Upper lobe of left lung (tissue), 6 donors: ENCODE measurements at regions not wholly inside any gene's neighbourhood (a gene's known extent, or its start where the extent isn't known, plus 50 kb on each side); places are given as distances from the start of the nearest gene placed in this dataset.
A peak's percentile ranks its signal among the peaks of the same experiment; 100 is the strongest.

Experiments
- ATAC-seq, 2 donors: fragments of 200-7000 bp; cut with Tn5 transposase; one replicate each; pipeline ENCODE4 v1.9.1; 2022; ENCODE audit warnings: mild to moderate bottlenecking in 2 of 2, moderate library complexity in 2 of 2; ENCODE audit not compliant: low FRiP score in 2 of 2
- DNase-seq, 2 donors: peaks; one replicate each; pipeline ENCODE4 v3.0.0-alpha.2; 2019 to 2020
- H3K27ac ChIP-seq, 4 donors: fragments of 200-600 bp; sonication (generic); one replicate each; pipeline ENCODE4 v1.5.1; 2016 to 2019
- H3K27me3 ChIP-seq, 4 donors: fragments of 200-600 bp; sonication (generic); one replicate each; pipeline ENCODE4 v1.5.1; 2017 to 2019
- H3K36me3 ChIP-seq, 4 donors: fragments of 200-600 bp; sonication (generic); one replicate each; pipeline ENCODE4 v1.5.1; 2016 to 2019
- H3K4me1 ChIP-seq, 4 donors: fragments of 200-600 bp; sonication (generic); one replicate each; pipeline ENCODE4 v1.5.1; 2018 to 2019
- H3K4me3 ChIP-seq, 4 donors: fragments of 200-600 bp; sonication (generic); one replicate each; pipeline ENCODE4 v1.5.1; 2017 to 2019; ENCODE audit warnings: mild to moderate bottlenecking in 2 of 4, moderate library complexity in 1 of 4
- H3K9me3 ChIP-seq, 4 donors: fragments of 200-600 bp; sonication (generic); one replicate each; pipeline ENCODE4 v1.5.1; 2018 to 2019
- EP300 ChIP-seq, 4 donors: sonication (generic); formaldehyde crosslinking; IDR thresholded peaks; one replicate each; pipeline ENCODE4 v1.5.1; 2017; ENCODE audit warnings: antibody characterized with exemption in 4 of 4, control low read depth in 2 of 4
- POLR2A ChIP-seq, 4 donors: fragments of 450-650 bp; IDR thresholded peaks; one replicate each; pipeline ENCODE4 v1.5.1; 2016 to 2017; ENCODE audit warnings: antibody characterized with exemption in 4 of 4, mild to moderate bottlenecking in 2 of 4
- POLR2AphosphoS5 ChIP-seq, 2 donors: sonication (generic); formaldehyde crosslinking; IDR thresholded peaks; one replicate each; pipeline ENCODE4 v1.5.1; 2017; ENCODE audit warnings: antibody characterized with exemption in 2 of 2
- WGBS, 2 donors: methylation state at CpG; one replicate each; pipeline ENCODE4 v1.1.5; 2017 to 2018; 5-methylcytosine and 5-hydroxymethylcytosine counted together
- TF ChIP-seq, protein P1 (sequence below), 6 experiments: fragments of 450-650 bp in 4 of 6; fragments of 200-600 bp in 2 of 6; sonication (generic) in 2 of 6; IDR thresholded peaks; one replicate each; pipeline ENCODE4 v1.5.1; 2016 to 2019; ENCODE audit warnings: antibody characterized with exemption in 6 of 6
- donor health status: DM: no; HTN: no; CAD: no; lungs with moderate emphysema.
- donor health status: DM: no; HTN: yes; CAD: no; lungs with severe emphysema.

GRCh38 chr6:120894077-120894476 is 440.2 kb downstream of the TBC1D32 start:
- TF ChIP-seq, protein P1, sequence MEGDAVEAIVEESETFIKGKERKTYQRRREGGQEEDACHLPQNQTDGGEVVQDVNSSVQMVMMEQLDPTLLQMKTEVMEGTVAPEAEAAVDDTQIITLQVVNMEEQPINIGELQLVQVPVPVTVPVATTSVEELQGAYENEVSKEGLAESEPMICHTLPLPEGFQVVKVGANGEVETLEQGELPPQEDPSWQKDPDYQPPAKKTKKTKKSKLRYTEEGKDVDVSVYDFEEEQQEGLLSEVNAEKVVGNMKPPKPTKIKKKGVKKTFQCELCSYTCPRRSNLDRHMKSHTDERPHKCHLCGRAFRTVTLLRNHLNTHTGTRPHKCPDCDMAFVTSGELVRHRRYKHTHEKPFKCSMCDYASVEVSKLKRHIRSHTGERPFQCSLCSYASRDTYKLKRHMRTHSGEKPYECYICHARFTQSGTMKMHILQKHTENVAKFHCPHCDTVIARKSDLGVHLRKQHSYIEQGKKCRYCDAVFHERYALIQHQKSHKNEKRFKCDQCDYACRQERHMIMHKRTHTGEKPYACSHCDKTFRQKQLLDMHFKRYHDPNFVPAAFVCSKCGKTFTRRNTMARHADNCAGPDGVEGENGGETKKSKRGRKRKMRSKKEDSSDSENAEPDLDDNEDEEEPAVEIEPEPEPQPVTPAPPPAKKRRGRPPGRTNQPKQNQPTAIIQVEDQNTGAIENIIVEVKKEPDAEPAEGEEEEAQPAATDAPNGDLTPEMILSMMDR (IDR thresholded peaks at IDR 0.05) = no peak
- no peak for TF ChIP-seq POLR2A (IDR thresholded peaks at IDR 0.05)
- no peak for TF ChIP-seq EP300 (IDR thresholded peaks at IDR 0.05)
- no peak for TF ChIP-seq POLR2AphosphoS5 (IDR thresholded peaks at IDR 0.05)
- no peak for DNase-seq

DNA sequence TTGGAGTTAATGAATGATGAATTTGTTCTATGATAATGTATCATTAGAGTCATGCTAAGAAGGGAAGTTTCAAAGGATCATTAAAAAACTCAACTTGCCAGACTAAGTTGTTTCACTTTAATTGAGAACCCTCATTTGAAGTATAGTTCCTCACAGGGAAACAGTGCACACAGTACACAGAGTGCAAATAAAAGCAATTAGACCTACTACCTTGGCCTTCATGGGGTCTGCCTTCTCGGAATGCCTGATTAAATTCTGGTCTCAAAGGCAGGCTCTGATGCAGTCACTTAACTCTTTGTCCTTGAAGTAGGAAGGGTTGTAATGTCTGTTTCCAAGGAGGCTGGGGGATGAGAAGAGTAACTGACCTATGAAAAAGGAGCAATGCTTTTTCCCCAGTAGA is 457.3 kb downstream of the TBC1D32 start:
- no peak overlapping the region for H3K4me3 ChIP-seq
- H3K27me3 ChIP-seq = no peaks in the 10 kb centered on the region
- no peak overlapping the region for H3K27ac ChIP-seq
- TF ChIP-seq POLR2AphosphoS5 (IDR thresholded peaks at IDR 0.05) (no peak), POLR2A (IDR thresholded peaks at IDR 0.05) (no peak), EP300 (IDR thresholded peaks at IDR 0.05) (no peak)
- TF ChIP-seq, protein P1 (IDR thresholded peaks at IDR 0.05) = no peak
- DNase-seq (no peak), ATAC-seq (no peak)
- WGBS, 2 donors = 62 to 81% methylated on average over 1 of the region's 1 CpG
- H3K36me3 ChIP-seq = no peaks in the 10 kb centered on the region
- peaks cover 0 to 6% (median 0%) of the 10 kb centered on the region in 4 donors for H3K9me3 ChIP-seq
- no peaks in the 10 kb centered on the region for H3K4me1 ChIP-seq

More at GRCh38 chr6:120894077-120894476, 440.2 kb downstream of the TBC1D32 start:
- H3K9me3 ChIP-seq = peaks cover 0 to 6% (median 5%) of the 10 kb centered on the region in 4 donors
- H3K27me3 ChIP-seq = no peaks in the 10 kb centered on the region
- ATAC-seq = no peak
- no peak overlapping the region for H3K27ac ChIP-seq
- no peaks in the 10 kb centered on the region for H3K36me3 ChIP-seq
- H3K4me1 ChIP-seq = no peaks in the 10 kb centered on the region
- no peak overlapping the region for H3K4me3 ChIP-seq
- WGBS, 2 donors = 31 to 62% methylated on average over 1 of the region's 1 CpG

GRCh38 chr6:120876424-120876823 is 457.9 kb downstream of the TBC1D32 start:
- Histone ChIP-seq H3K27ac (no peak overlapping the region), H3K9me3 (peaks cover 0 to 10% (median 0%) of the 10 kb centered on the region in 4 donors), H3K36me3 (no peaks in the 10 kb centered on the region), H3K4me1 (no peaks in the 10 kb centered on the region), H3K4me3 (no peak overlapping the region), H3K27me3 (no peaks in the 10 kb centered on the region)
- no peak for TF ChIP-seq POLR2A (IDR thresholded peaks at IDR 0.05)
- no peak for TF ChIP-seq POLR2AphosphoS5 (IDR thresholded peaks at IDR 0.05)
- TF ChIP-seq, protein P1 (IDR thresholded peaks at IDR 0.05) = no peak
- no peak for TF ChIP-seq EP300 (IDR thresholded peaks at IDR 0.05)
- DNase-seq = no peak
- ATAC-seq = no peak
- WGBS, 2 donors = 87 to 88% methylated on average over 1 of the region's 1 CpG

DNA sequence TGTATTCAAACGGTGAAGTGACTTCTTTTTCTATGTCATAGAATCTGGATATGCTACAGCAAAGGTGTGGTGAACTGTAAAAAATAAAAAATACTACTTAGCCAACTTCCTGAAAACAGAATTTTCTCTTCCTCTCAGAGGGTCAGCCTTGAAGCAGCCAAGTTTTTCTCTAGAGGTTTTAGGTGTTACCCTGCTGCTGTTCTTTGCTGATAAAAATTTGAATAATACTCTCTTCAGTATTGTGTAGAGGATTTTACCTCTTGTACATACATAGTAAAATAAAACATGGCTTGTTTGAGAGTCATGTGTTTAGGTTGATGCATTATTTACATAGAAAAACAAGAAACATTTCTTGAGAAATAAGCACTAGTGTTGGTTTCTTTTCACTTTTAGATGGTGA is 458.4 kb downstream of the TBC1D32 start:
- no peak overlapping the region for H3K4me3 ChIP-seq
- H3K4me1 ChIP-seq = no peaks in the 10 kb centered on the region
- DNase-seq = no peak
- ATAC-seq = no peak
- peaks cover 0 to 10% (median 0%) of the 10 kb centered on the region in 4 donors for H3K9me3 ChIP-seq
- WGBS, 2 donors = 16 to 24% methylated on average over 1 of the region's 1 CpG
- no peak overlapping the region for H3K27ac ChIP-seq
- H3K27me3 ChIP-seq = no peaks in the 10 kb centered on the region
- TF ChIP-seq EP300 (IDR thresholded peaks at IDR 0.05) (no peak), POLR2A (IDR thresholded peaks at IDR 0.05) (no peak), POLR2AphosphoS5 (IDR thresholded peaks at IDR 0.05) (no peak)
- TF ChIP-seq, protein P1 (IDR thresholded peaks at IDR 0.05) = no peak
- no peaks in the 10 kb centered on the region for H3K36me3 ChIP-seq

DNA sequence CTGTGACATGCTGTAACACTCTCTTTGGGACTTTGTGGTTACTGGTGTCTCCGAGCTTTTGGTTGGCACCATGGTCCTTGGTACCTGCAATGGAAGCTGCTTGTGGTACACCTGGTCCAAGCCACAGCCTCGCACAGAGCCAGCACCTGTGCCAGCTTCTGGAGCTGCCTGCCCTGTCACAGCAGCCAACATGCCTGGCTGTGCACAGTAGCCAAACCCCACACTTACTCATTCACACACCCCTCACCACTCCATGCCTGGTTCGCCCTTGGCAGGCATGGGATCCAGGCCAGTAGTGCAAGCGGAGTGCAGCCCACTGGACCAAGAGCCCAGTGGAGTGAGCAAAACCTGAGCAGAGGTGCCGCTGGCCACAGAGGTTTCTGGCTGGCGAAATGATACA is 459.9 kb downstream of the TBC1D32 start:
- no peak overlapping the region for H3K27ac ChIP-seq
- no peak overlapping the region for H3K4me3 ChIP-seq
- WGBS, 2 donors = 94 to 95% methylated on average over 6 of the region's 6 CpGs
- TF ChIP-seq EP300 (IDR thresholded peaks at IDR 0.05) = no peak
- TF ChIP-seq POLR2A (IDR thresholded peaks at IDR 0.05) = no peak
- no peak for TF ChIP-seq POLR2AphosphoS5 (IDR thresholded peaks at IDR 0.05)
- TF ChIP-seq, protein P1 (IDR thresholded peaks at IDR 0.05) = no peak
- H3K9me3 ChIP-seq = peaks cover 0 to 10% (median 0%) of the 10 kb centered on the region in 4 donors
- no peaks in the 10 kb centered on the region for H3K36me3 ChIP-seq
- ATAC-seq = no peak
- H3K27me3 ChIP-seq = no peaks in the 10 kb centered on the region
- no peaks in the 10 kb centered on the region for H3K4me1 ChIP-seq
- DNase-seq = peak in 1 of 2 donors; percentile 34
